NB4 (cell line): ENCODE measurements at regions not wholly inside any gene's neighbourhood (a gene's known extent, or its start where the extent isn't known, plus 50 kb on each side); places are given as distances from the start of the nearest gene placed in this dataset.

ENCODE experiments used
- CTCF ChIP-seq: IDR thresholded peaks from one replicate; pipeline ENCODE4 v1.5.1; 2012; ENCODE audit warnings: low read depth, low read length
- POLR2A ChIP-seq: IDR thresholded peaks from 2 replicates; pipeline ENCODE4 v1.6.1; 2011; ENCODE audit warnings: mild to moderate bottlenecking; ENCODE audit not compliant: insufficient read length; ENCODE audit errors: extremely low read depth

GRCh38 chr11:56889986-56890385 is 98.7 kb upstream of the OR5AK2 start:
- no peak for TF ChIP-seq POLR2A
- no peak for TF ChIP-seq CTCF
